A204.1 (cell line): ENCODE measurements at regions not wholly inside any gene's neighbourhood (a gene's known extent, or its start where the extent isn't known, plus 50 kb on each side); places are given as distances from the start of the nearest gene placed in this dataset.
A peak's percentile ranks its signal among the peaks of the same experiment; 100 is the strongest.
"Not testable (repeated sequence)": the region's sequence is repeated elsewhere in the genome, so short reads cannot be mapped to it uniquely, and the experiment has no call there.

Source experiments
- FAIRE-seq: peaks from 2 replicates; lab custom pipeline; 2012; peaks lifted over from hg19 to GRCh38; lab: Jason Lieb, UNC

DNA sequence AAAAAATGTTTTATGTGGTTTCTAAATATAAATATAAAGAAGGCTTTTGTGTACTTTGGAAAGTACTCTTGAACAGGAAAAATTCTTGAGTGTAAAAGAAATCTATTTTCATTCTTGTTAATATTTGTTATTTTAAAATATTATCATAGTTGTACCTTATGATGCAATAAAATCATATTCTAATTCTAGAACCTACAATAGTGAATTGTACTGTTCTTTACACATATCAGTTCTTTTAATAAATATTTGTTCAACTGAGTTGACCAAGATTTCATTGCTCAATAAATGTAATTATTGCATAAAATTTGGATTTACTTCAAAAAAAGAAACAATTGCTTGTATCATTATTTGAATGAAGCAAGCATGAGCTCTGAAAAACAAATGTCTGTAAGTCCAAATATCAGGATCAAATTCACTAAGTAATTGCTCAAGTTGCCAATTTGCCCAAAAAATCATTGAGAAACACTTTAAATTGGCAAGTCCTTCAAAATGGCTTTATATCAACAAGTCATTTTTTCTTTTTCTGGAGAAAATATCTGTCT, 191.6 kb upstream of the SLC16A7 start:
- FAIRE-seq: no peak

DNA sequence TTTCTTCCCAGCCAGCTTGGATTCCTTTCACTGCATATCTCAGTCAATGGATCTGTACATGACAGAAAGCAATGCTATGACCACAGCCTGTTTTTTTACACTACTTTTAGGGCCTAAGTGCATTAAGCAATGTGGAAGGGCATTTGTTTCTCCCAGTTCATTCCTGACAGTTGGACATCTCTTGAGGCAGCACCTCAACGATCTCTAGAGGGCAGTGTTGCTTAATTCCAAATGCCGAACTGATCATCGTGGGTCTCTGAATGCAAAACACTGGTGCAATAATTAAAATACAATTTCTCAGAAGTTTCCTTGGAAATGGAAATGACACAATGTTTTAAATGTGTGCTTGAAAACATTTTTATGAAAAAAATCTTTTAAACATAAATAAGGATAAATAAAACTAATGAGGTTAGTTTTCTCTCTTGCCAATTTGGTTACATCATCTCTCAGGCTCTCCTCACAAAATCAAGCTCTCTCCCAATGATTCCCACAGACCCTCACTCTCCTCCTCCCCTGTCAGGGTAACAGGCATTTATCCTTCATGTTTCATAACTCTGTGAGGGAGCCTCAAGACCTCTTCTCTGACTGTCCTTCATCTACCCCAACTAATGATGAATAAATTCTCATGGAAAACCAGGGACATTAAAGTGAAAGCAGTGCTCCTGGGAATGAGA, 192.4 kb upstream of the SLC16A7 start:
- FAIRE-seq: peak; percentile 86

DNA sequence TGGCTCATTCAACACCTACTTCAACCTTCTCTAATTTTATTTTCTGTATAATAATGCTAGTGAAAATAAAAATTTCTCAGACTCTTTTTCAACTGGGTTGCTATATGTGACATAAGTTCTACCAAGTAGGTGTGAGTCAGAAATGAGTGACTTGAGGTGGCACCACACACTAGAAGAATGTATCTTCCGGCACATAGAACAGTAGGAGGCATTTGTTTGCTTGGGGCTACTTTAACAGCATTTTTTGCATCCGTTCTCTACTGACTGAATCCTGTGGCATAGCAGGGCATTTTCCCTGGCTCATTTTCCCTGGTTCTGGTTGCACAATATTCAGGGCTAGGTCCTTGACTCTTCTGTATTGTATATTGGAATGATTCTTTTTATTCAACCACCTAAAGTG, 194.0 kb upstream of the SLC16A7 start:
- no peak for FAIRE-seq

DNA sequence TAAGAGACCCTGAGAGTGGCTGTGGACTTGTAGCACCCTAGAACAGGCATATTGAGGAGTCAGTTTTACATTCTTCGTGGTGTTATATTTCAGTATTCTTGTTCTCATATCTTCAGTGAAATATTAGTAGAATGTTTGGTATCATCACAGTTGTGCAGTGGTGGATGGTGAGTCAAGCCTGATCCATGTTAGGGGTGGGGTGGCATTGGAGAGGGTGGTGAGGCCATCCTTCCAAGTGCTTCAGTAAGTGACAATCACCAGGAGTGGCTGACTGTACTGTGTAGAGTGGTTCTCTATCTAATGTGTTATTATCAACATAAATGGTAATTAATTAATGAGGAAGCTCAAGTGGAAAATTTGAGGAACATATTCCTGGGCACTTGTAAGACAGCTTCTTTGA, 197.7 kb upstream of the SLC16A7 start:
- no peak for FAIRE-seq

DNA sequence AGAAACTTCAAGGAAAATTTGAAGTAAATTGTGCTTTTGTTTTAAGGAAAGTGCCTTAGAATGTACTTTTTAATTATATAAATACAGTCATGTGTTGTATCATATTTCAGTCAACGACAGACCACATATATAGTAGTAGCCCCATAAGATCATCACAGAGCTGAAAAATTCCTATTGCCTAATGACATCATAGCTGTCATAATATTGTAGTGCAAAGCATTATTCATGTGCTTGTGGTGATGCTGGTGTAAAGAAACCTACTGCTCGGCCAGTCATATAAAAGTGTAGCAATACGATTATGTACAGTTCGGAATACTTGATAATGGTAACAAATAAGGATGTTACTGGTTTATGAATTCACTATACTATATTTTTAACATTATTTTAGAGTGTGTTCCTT, 198.9 kb upstream of the SLC16A7 start:
- FAIRE-seq: no peak

DNA sequence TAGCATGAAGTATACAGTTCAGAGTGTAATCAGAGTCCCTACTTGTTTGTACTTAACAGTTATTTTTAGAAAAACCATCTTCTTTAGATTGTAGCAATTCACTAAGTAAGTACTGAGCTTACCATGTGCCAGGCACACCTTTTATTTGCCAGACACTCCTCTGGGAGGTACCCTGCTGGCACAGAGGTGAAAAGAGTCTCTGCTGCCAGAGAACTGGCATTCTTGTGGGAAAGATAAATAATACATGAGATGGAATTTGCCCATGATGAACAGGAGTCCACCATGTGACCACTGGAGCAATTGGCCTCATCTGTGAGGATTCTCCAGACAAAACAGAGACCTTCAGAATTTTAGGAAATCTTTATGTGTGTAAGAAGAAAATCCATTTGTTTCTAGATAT, 199.3 kb upstream of the SLC16A7 start:
- FAIRE-seq: no peak

DNA sequence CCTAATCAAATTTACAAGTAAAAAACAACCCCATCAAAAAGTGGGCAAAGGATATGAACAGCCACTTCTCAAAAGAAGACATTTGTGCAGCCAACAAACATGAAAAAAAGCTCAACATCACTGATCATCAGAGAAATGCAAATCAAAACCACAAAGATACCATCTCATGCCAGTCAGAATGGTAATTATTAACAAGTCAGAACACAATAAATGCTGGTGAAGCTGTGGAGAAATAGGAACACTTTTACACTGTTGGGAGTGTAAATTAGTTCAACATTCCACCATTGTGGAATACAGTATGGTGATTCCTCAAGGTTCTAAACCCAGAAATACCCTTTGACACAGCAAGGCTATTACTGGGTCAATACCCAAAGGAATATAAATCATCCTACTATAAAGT, 200.5 kb upstream of the SLC16A7 start:
- not testable (repeated sequence) for FAIRE-seq

DNA sequence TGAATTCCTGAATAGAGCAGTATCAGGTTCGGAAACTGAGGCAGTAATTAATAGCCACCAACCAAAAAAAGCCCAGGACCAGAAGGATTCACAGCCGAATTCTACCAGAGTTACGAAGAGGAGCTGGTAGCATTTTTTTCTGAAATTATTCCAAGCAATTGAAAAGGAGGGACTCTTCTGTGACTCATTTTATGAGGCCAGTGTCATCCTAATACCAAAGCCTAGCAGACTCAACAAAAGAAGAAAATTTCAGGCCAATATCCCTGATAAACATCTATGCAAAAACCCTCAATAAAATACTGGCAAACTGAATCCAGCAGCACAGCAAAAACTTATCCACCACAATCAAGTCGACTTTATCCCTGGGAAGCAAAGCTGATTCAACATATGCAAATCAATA, 202.3 kb upstream of the SLC16A7 start:
- no peak for FAIRE-seq

DNA sequence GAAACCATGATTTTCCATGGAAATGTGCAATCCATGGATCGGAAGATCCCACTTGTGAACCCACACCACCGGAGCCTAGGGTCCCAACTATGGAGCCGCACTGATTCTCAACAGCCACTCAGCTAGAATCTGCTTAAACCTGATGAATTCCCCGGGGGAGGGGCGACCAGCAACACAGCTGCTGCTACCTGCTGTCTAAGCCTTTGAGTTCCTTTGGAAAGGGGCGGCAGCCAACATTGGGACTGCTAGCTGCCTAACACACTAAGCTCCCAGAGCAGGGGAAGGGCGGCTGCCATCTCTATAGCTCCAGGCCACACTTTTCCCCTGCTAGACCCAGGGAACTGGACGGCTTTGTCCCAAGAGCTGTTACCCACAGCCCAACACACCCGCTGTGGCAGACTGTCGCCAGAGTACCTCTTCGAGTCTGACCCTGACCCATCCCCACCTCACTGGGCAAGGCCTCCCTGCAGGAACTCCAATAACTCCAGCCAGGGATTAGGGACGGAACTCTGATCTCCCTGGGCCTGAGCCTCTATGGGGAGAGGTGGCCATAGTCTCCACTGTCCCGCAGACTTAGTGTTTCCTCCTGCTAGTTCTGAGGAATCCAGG, 205.8 kb upstream of the SLC16A7 start:
- no peak for FAIRE-seq

DNA sequence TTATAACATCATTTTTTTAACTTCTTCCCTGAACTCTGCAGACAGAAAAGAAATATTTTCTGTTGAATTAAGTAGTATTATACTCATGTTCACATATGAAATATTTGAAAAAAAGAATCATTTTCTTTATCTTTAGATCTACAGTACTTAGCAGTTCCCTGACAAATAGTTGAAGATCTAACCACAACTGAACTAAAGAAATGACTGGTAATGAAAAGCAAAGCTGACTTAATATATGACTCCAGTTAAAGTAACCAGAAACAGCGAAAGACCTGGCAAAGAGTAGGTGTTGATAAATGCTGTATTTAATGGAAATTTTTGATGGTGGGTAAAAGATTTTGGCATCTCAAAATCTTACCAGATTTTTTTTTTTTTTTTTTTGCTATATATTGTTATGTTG, 207.1 kb upstream of the SLC16A7 start:
- no peak for FAIRE-seq

DNA sequence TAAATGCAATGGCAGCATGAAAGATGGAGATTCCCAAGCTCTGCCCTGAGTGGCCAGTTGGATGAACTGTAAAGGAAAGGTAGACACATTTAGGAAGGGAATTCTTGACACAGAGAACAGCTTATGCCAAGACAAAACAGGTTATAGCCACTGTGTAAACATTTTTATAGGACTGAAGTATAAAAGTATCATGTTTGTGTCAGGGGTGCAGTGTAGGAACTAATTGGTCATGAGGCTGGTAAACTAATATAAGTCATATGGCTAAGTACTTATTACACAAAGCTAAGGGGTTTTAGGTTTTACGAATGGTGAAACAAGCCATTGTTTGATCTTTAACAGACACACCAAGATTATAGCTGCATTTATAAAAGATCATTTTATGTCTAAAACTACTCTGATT, 207.7 kb upstream of the SLC16A7 start:
- no peak for FAIRE-seq

DNA sequence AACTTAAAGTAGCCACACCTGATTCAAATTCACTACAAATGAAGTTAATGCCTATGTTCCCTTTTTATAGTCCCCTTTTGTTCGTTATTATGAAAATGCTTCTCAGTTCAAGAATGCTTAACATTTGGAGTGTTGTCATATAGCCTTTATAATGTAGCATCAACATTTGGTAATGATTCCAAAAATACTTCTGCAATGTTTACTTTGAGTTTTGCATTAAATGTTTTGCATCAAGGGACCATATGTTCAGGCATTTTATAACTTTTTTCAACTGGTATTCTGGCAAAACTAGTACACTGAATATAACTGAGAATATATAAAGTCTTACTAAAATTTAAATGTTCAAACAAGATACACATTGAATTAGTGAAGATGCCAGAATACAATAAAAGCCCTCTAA, 209.6 kb upstream of the SLC16A7 start:
- no peak for FAIRE-seq

DNA sequence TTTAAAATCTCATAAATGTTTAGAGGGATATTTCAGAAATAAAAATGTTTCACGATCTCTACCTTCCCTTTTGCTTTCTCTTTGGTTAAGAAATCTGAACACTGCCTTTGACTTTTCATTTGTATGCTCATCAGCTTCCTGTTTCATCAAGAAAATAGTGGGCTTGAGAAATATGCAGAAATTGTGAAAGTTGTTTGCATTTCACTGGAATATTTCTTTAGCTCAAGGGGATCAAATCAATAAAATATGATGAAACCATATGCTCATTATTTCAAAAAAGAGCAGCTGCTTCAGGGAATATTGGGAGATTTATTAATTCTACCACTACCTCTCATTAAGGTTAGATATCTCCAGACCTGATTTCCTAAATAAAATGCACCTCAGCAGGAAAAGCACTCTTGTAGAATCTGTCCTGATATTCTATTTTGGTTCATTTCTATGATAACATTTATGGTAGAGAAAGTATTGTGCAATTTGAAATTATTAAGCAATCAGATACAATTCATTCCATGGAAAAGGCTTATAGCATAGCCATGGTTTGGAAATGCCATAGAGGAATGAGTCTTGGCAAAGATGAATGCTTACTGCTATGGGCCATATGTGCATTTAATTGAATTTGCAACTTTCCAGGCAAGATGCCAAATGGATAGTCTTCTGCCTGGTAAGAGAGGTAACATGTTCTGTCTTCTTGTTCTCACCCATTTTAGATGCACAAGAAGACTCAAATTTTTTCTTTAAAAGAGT, 212.6 kb upstream of the SLC16A7 start:
- no peak for FAIRE-seq

DNA sequence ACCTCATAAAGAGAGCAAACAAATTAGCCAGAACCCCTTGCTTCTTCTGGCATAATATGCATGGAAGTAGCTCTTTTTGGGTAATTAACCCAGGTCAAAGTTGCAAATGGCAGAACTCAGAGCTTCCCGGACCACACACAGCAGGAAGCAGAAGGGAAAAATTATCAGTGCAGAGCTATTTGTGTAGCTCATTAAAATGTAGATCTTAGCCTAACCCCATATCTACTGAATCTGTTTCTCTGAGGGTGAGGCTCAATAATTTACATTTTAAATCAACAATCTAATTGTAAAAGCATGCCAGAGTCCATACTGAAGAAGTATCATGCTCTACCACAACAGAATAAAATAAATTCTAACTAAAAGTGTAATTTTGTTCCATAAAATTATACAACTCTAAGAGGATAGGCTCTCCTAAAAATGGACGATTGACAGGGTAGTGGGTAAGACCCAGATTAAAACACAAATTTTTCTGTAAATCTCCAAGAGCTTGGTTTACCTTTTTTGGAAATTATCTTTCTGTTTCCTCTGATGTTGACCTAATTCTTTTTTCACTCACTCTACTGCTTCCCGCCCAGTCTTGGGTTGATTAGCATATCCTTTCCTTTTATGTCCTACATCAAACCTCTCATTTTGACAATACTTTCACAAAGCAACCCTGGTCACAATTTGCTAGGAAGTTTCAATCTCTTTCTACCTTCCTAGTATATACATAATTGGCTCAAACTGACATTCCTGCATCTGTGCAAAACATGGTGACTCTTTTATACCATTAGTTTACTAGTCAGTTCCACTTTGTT, 213.3 kb upstream of the SLC16A7 start:
- FAIRE-seq: no peak

DNA sequence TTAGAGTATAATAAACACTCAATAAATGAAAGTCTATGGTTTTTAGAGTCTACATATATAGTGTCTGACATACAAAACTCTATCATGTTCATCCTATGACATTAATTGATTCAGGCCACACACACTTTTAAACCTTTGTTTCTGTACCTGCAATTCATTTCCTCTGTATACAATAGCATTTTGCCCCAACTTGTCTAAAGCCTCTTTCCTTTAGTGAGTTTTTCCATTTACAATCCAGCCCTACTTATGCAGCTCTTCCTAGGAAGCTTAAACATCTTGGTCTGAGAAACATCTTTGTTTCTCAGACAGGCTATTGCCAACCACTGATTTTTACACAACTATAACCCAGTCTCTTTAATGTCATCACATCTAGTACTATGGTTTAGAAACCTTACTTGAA, 214.7 kb upstream of the SLC16A7 start:
- no peak for FAIRE-seq

DNA sequence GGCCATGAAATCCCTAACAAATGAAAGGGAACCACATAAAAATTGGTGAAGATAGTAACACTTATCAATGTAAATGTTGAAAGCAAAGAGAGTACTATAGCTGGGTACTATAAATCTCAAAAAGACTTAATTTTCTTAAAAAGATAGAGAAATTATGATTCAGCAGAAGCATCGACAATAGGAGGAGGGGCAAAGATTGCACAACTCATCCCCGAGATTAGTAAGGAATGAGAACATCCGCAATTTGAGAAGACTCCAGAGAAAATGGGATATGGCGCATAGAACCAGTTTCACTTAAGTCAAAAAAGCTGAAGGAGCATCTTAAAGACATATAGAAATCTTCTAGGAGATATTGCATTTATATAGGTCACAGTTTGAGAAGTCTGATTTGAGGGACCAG, 220.2 kb upstream of the SLC16A7 start:
- FAIRE-seq: no peak

DNA sequence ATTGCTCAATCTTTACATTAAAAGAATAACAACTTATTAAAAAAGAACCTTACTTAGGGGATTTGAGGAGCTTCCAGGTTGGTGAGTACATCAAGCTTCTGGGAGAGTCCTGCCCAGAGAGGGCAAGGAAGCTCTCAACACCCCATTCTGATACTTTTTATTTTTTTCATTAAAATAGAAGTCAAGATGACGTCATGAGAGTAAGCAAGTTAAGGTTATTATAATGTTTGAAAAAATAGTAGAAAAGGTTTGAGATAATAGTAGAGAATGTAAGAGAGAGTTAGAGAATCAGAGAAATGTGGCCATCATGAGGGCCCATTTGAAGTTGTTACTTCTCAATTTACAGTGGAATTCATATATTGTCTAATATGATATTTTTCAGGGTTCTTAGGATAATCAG, 221.0 kb upstream of the SLC16A7 start:
- no peak for FAIRE-seq

DNA sequence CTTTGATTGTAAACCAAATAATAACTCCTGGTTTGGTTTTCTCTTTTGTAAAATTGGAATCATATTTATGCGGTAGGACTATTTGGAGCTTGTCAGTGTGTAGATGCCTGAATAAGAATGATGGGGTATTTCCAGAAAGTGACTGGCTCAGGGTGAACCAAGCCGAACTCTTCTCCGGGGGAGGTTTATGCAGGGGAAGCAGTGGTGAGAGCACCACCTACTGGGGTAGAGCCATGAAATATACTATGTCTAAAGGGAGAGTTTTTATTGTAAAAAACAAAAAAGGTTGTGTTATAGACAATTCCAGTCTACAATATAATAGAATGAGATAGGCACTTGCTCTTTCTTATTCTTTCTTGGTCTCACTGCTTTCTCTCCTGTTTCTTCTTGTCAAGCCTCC, 222.9 kb upstream of the SLC16A7 start:
- FAIRE-seq: no peak

DNA sequence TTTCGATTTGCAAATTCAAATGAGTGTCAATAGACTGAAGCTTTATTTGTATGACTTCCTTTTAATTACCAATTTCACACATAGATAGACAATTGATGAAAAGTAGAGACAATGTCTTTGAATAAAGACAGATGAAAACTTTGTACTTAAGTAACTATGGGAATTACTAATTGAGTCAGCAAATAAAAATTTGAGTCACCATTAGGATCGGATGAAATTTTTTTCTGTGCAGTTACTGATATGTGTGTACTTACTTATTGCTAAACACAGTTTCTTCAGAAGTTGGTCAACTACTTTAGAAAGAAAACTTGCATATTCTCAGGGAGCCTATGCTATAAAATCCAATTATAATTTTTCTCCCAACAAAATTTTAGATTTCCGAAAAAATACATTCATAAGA, 224.9 kb upstream of the SLC16A7 start:
- no peak for FAIRE-seq

DNA sequence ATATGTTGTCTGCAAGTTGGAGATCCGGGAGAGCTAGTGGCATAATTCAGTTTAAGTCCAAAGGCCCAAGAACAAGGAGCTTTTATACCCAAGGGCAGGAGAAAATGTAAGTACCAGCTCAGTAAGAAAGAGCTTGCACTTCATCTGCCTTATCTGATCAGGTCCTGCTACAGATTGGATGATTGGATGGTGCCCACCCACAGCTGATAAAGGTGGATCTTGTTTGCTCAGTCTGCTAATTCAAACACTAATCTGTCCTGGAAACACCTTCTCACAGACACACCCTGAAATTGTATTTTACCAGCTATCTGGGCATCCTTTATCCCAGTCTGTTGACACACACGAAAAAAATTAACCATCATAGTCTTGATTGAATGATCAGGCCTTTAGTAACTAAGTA, 230.7 kb upstream of the SLC16A7 start:
- no peak for FAIRE-seq

DNA sequence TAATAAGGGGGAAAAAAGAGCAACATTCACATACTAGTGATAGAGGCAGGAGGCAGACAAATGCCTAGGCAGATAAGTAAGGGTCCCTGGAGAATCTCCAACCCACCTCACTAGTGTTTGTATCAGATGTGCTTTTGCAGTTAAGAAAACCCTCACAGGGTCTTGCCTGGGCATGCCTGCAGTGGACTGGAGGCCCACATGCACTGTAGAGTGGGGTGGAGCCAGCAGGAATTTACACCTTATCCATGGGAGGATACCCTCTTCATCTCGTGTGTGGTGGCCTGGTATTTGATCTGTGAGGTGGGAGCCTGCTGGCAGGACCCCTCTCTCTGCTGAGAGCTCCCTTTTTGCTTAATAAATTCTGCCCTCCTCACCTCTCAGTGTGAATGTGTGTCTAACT, 238.0 kb upstream of the SLC16A7 start:
- no peak for FAIRE-seq

DNA sequence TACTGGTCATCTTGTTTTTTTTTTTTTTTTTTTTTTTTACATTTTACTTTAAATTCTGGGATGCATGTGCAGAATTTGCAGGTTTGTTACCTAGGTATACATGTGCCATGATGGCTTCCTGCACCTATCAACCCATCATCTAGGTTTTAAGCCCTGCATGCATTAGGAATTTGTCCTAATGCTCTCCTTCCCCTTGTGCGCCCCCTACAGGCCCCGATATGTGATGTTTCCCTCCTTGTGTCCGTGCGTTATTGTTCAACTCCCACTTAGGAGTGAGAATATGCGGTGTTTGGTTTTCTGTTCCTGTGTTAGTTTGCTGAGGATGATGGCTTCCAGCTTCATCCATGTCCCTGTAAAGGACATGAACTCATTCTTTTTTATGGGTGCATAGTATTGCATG, 249.6 kb upstream of the SLC16A7 start:
- FAIRE-seq: not testable (repeated sequence)

DNA sequence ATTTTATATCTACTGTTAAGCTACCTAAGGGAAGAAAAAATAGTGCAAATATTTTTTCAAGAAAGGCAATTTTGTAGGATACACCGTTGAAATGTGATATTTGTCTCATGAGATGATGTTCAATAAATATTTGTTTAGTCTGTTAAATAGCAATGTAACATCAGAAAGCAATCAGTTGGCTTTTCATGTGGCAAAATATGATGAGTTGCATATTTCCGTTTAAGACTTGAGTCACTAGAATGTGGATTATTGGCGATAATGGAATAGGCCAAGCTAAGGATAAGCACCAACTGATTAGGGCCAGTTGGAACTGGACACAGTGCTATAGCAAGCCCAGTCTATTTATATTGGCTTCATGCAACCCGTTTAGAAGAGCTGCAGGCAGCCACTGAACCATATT, 250.4 kb upstream of the SLC16A7 start:
- FAIRE-seq: no peak
